ENCODE measurements at regions not wholly inside any gene's neighbourhood (a gene's known extent, or its start where the extent isn't known, plus 50 kb on each side); places are given as distances from the start of the nearest gene placed in this dataset.

- no peak for TF ChIP-seq POLR2A (IDR thresholded peaks at IDR 0.05; ENCODE audit: extremely low read depth, insufficient read length)
- no peak for TF ChIP-seq CTCF (IDR thresholded peaks at IDR 0.05; ENCODE audit: low read depth, low read length)
- no peak for TF ChIP-seq MYC (IDR thresholded peaks at IDR 0.05; ENCODE audit: low read depth, low read length)
Measured at GRCh38 chr1:65539266-65540131, 119.0 kb downstream of the LEPR start.

Data from NB4 (cell line).